NCI-H146 treated with DMSO at 0.1 percent for 48 hours (cell line): ENCODE measurements at regions not wholly inside any gene's neighbourhood (a gene's known extent, or its start where the extent isn't known, plus 50 kb on each side); places are given as distances from the start of the nearest gene placed in this dataset.
"Not testable (repeated sequence)": the region's sequence is repeated elsewhere in the genome, so short reads cannot be mapped to it uniquely, and the experiment has no call there.

Experiments used
- DNase-seq: peaks from one replicate; lab custom pipeline; 2025; ENCODE audit not compliant: unreplicated experiment; lab: John Stamatoyannopoulos, UW

GRCh38 chr17:52451294-52451861, 292.9 kb upstream of the CA10 start:
- DNase-seq: no peak

GRCh38 chr17:52442350-52442749, 283.8 kb upstream of the CA10 start:
- no peak for DNase-seq

GRCh38 chr17:52420555-52421078, 262.1 kb upstream of the CA10 start:
- DNase-seq: no peak

- no peak for DNase-seq
Measured at GRCh38 chr17:52419229-52419641, 260.7 kb upstream of the CA10 start.

- DNase-seq: no peak
Measured at GRCh38 chr17:52410781-52411180, 252.3 kb upstream of the CA10 start.

GRCh38 chr17:52409222-52409621, 250.7 kb upstream of the CA10 start:
- DNase-seq: not testable (repeated sequence)

GRCh38 chr17:52395308-52395707, 236.8 kb upstream of the CA10 start:
- DNase-seq: no peak

GRCh38 chr17:52390422-52390821, 231.9 kb upstream of the CA10 start:
- DNase-seq: no peak

GRCh38 chr17:52389632-52390031, 231.1 kb upstream of the CA10 start:
- DNase-seq: no peak

- no peak for DNase-seq
Measured at GRCh38 chr17:52388941-52389340, 230.4 kb upstream of the CA10 start.

GRCh38 chr17:52384695-52385094, 226.2 kb upstream of the CA10 start:
- DNase-seq: no peak

- no peak for DNase-seq
Measured at GRCh38 chr17:52383493-52384100, 225.1 kb upstream of the CA10 start.

- no peak for DNase-seq
Measured at GRCh38 chr17:52378860-52379259, 220.3 kb upstream of the CA10 start.

GRCh38 chr17:52376137-52376536, 217.6 kb upstream of the CA10 start:
- no peak for DNase-seq

- no peak for DNase-seq
Measured at GRCh38 chr17:52368886-52369285, 210.4 kb upstream of the CA10 start.

GRCh38 chr17:52357854-52358253, 199.3 kb upstream of the CA10 start:
- DNase-seq: no peak

- DNase-seq: no peak
Measured at GRCh38 chr17:52336796-52337195, 178.3 kb upstream of the CA10 start.

GRCh38 chr17:52306314-52306713, 147.8 kb upstream of the CA10 start:
- no peak for DNase-seq

- no peak for DNase-seq
Measured at GRCh38 chr17:52298881-52299280, 140.4 kb upstream of the CA10 start.

- no peak for DNase-seq
Measured at GRCh38 chr17:52297230-52298010, 138.9 kb upstream of the CA10 start.

- no peak for DNase-seq
Measured at GRCh38 chr17:52294301-52294700, 135.8 kb upstream of the CA10 start.

- no peak for DNase-seq
Measured at GRCh38 chr17:52287611-52288010, 129.1 kb upstream of the CA10 start.
